Lower lobe of right lung (tissue), 2 donors: ENCODE measurements at regions not wholly inside any gene's neighbourhood (a gene's known extent, or its start where the extent isn't known, plus 50 kb on each side); places are given as distances from the start of the nearest gene placed in this dataset.
A peak's percentile ranks its signal among the peaks of the same experiment; 100 is the strongest.
"Not testable (repeated sequence)": the region's sequence is repeated elsewhere in the genome, so short reads cannot be mapped to it uniquely, and the experiment has no call there.

ENCODE experiments used
- ATAC-seq, 2 donors: fragments of 200-7000 bp; cut with Tn5 transposase; one replicate each; pipeline ENCODE4 v1.9.1; 2020 to 2022; ENCODE audit warnings: mild to moderate bottlenecking in 2 of 2, moderate library complexity in 2 of 2
- DNase-seq: peaks from one replicate; pipeline ENCODE4 v3.0.0-alpha.2; 2020
- H3K27ac ChIP-seq: fragments of 200-600 bp; one replicate; pipeline ENCODE4 v1.8.0; 2022
- H3K27me3 ChIP-seq: fragments of 200-600 bp; one replicate; pipeline ENCODE4 v1.8.0; 2022; ENCODE audit warnings: low read depth
- H3K36me3 ChIP-seq: fragments of 200-600 bp; one replicate; pipeline ENCODE4 v1.8.0; 2022; ENCODE audit warnings: mild to moderate bottlenecking
- H3K4me1 ChIP-seq: fragments of 200-600 bp; one replicate; pipeline ENCODE4 v1.8.0; 2022
- H3K4me3 ChIP-seq: fragments of 200-600 bp; one replicate; pipeline ENCODE4 v1.8.0; 2022; ENCODE audit warnings: mild to moderate bottlenecking
- H3K9me3 ChIP-seq: fragments of 200-600 bp; one replicate; pipeline ENCODE4 v1.8.0; 2022
- intact Hi-C: fragments of 100-400 bp; cut with DNase I; formaldehyde crosslinking; loops from one replicate; pipeline ENCODE4 v1.11.0; 2022
- TF ChIP-seq, protein P1 (sequence below): fragments of 200-600 bp; IDR thresholded peaks from one replicate; pipeline ENCODE4 v1.8.0; 2022; ENCODE audit warnings: antibody characterized with exemption, mild to moderate bottlenecking
- donor health status: DM: no; HTN: yes; CAD: no; lungs with severe emphysema.

DNA sequence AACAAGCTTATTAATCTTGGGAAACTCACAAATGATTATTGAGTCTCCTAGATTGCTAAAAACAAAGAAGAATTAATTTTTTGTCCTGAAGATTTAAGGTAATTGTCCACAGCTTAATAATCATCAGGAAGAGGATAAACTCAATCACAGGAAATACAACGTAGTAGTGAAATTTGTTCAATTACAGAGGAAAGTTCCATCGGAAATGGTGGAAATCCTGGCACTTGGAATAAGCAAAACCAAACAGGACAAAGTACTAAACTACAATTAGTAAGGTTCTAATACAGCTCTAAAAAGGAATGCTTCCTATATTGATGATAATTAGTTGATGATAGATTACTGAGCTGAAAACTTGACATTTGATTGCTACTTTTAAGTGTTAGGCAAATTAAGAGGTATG, 485.4 kb downstream of the USP25 start:
- ATAC-seq: no peak
- DNase-seq: no peak

DNA sequence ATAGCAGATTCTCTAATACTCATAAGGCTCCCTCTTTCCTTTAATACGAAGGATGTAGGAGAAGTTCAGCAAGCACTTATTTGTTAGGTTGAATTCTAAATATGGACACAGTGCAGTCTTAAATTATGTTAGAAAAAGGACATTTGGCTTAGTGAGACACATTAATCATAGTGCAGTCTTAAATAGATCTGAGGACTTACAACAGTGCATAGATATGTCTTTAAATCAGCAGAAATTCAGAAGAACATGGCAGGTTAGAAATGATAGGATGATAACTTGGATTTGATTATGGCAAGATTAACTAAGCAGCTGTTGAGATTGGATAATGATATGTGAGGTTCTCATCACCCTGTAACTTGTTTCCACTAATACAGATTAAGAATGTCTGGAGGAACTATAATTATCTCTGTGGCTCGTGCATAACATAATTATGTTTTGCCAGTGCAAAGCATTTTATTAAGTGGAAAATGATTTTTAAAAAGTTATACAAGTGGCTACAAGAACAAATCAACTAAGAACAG, 485.9 kb downstream of the USP25 start:
- no peak overlapping the region for H3K27ac ChIP-seq
- ATAC-seq: no peak
- intact Hi-C loops: no loop called here
- TF ChIP-seq, protein P1, sequence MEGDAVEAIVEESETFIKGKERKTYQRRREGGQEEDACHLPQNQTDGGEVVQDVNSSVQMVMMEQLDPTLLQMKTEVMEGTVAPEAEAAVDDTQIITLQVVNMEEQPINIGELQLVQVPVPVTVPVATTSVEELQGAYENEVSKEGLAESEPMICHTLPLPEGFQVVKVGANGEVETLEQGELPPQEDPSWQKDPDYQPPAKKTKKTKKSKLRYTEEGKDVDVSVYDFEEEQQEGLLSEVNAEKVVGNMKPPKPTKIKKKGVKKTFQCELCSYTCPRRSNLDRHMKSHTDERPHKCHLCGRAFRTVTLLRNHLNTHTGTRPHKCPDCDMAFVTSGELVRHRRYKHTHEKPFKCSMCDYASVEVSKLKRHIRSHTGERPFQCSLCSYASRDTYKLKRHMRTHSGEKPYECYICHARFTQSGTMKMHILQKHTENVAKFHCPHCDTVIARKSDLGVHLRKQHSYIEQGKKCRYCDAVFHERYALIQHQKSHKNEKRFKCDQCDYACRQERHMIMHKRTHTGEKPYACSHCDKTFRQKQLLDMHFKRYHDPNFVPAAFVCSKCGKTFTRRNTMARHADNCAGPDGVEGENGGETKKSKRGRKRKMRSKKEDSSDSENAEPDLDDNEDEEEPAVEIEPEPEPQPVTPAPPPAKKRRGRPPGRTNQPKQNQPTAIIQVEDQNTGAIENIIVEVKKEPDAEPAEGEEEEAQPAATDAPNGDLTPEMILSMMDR: no peak
- peaks cover 16% of the 10 kb centered on the region for H3K4me1 ChIP-seq
- DNase-seq: no peak
- H3K36me3 ChIP-seq: no peaks in the 10 kb centered on the region
- H3K27me3 ChIP-seq: no peaks in the 10 kb centered on the region
- no peak overlapping the region for H3K4me3 ChIP-seq
- H3K9me3 ChIP-seq: no peaks in the 10 kb centered on the region

More for the DNA sequence above, 485.4 kb downstream of the USP25 start:
- H3K27me3 ChIP-seq: no peaks in the 10 kb centered on the region
- H3K4me1 ChIP-seq: peaks cover 16% of the 10 kb centered on the region
- H3K4me3 ChIP-seq: no peak overlapping the region
- H3K27ac ChIP-seq: no peak overlapping the region
- TF ChIP-seq, protein P1: no peak
- intact Hi-C loops: no loop called here
- H3K36me3 ChIP-seq: no peaks in the 10 kb centered on the region
- H3K9me3 ChIP-seq: no peaks in the 10 kb centered on the region

DNA sequence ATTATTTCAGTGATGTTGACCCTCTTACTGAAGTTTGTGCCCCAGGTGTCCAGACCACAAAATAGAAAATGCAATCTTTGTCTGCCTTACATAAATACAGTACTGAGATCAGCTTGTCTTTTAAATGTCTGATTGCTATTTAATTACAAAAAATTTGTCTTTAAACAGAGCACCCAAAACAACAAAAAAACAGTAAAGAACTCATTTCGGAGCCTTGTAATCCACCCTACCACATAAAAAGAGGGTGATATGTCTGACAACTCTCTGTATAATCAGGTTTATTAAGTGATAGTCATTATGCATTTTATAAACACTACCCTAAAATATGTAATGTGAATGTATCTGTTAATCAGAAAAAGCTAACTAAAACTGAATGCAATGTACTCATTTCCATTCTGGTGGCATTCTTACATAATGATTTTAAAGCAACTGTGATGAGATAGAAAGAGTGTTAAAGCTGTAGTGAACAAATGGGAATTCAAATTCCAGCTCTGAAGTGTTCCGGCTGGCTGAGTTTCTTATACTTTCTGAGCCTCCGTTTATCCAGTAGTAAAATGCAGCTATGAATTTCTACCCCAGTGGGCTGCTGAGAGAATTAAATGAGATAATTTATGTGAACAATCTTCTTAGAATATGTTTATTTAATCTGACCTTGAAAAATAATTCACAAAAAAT, 486.6 kb downstream of the USP25 start:
- H3K27me3 ChIP-seq: no peaks in the 10 kb centered on the region
- H3K36me3 ChIP-seq: no peaks in the 10 kb centered on the region
- no peaks in the 10 kb centered on the region for H3K9me3 ChIP-seq
- intact Hi-C loops: no loop called here
- ATAC-seq (no peak), DNase-seq (no peak)
- no peak overlapping the region for H3K4me3 ChIP-seq
- no peak overlapping the region for H3K27ac ChIP-seq
- peaks cover 14% of the 10 kb centered on the region for H3K4me1 ChIP-seq
- TF ChIP-seq, protein P1: no peak

DNA sequence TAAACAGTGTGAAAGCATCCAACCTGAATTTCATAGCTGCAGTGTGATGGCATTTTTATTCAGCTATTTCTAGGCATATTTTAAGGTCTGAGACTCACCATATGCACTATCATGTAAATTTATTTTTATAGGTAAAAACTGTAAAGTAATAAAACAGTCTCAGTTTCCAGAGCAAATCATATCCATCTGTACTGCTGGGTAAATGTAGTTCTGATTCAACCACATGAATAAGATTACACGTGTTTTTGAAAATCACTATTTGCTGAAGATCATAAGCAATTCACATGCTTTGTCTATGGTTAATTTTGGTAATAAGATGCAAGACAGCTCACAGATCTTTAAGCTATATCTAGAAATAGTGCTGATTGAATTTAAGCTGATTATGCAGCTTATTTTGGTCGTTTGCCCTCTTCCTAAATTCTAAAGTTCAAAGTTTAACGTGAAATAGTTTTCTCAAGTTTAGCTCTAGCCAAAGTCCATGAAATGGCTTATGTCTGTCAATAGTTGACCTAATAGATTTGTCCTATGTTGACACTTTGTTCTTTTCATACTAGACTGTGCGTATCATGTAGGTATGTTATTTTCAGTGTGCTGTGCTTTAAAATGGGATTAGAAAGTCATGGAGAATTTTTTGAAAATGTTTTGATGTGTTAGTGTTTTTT, 489.0 kb downstream of the USP25 start:
- no peaks in the 10 kb centered on the region for H3K9me3 ChIP-seq
- intact Hi-C loops: no loop called here
- DNase-seq (no peak), ATAC-seq (no peak)
- no peaks in the 10 kb centered on the region for H3K27me3 ChIP-seq
- TF ChIP-seq, protein P1: no peak
- no peaks in the 10 kb centered on the region for H3K4me1 ChIP-seq
- H3K27ac ChIP-seq: no peak overlapping the region
- no peaks in the 10 kb centered on the region for H3K36me3 ChIP-seq
- H3K4me3 ChIP-seq: no peak overlapping the region

DNA sequence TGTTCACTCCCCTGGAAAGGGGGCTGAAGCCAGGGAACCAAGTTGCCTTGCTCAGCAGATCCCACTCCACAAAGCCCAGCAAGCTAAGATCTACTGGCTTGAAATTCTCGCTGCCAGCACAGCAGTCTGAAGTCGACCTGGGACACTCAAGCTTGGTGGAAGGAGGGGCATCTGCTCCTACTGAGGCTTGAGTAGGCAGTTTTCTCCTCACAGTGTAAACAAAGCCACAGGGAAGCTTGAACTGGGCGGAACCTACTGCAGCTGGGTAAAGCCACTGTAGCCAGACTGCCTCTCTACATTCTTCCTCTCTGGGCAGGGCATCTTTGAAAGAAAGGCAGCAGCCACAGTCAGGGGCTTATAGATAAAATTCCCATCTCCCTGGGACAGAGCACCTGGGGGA, 495.0 kb downstream of the USP25 start:
- H3K36me3 ChIP-seq, H3K27me3 ChIP-seq, H3K4me1 ChIP-seq, H3K4me3 ChIP-seq, H3K27ac ChIP-seq, intact Hi-C loops: not testable (repeated sequence)
- ATAC-seq: peak; percentile 68 to 84
- peak; percentile 47 for DNase-seq
- peaks cover 12% of the 10 kb centered on the region for H3K9me3 ChIP-seq

- TF ChIP-seq, protein P1: no peak
- ATAC-seq (no peak), DNase-seq (no peak)
- intact Hi-C loops: no loop called here
- Histone ChIP-seq H3K9me3 (no peaks in the 10 kb centered on the region), H3K27me3 (no peaks in the 10 kb centered on the region), H3K4me3 (no peak overlapping the region), H3K4me1 (no peaks in the 10 kb centered on the region), H3K36me3 (no peaks in the 10 kb centered on the region), H3K27ac (no peak overlapping the region)
Measured at GRCh38 chr21:16239659-16240265, 510.0 kb downstream of the USP25 start.
